ENCODE measurements at regions not wholly inside any gene's neighbourhood (a gene's known extent, or its start where the extent isn't known, plus 50 kb on each side); places are given as distances from the start of the nearest gene placed in this dataset.

- Histone ChIP-seq H4K20me1 (ENCODE audit: insufficient read depth, poor library complexity, severe bottlenecking) (no peaks in the 10 kb centered on the region), H3K27ac (no peak overlapping the region), H3K4me3 (no peak overlapping the region), H2AFZ (no peak overlapping the region), H3K9me2 (replicated peaks; ENCODE audit: insufficient read depth) (no peaks in the 10 kb centered on the region), H3K79me2 (no peaks in the 10 kb centered on the region), H3K4me1 (ENCODE audit: insufficient read depth) (no peaks in the 10 kb centered on the region), H3K36me3 (replicated peaks; ENCODE audit: insufficient read depth, low read depth) (no peaks in the 10 kb centered on the region), H3K9me3 (ENCODE audit: low read depth) (no peaks in the 10 kb centered on the region), H3K27me3 (no peaks in the 10 kb centered on the region), H3K4me2 (no peak overlapping the region)
- TF ChIP-seq CTCF (IDR thresholded peaks at IDR 0.05; ENCODE audit: poor library complexity) (no peak), EZH2 (IDR thresholded peaks at IDR 0.05; ENCODE audit: borderline replicate concordance) (no peak), EZH2phosphoT487 (IDR thresholded peaks at IDR 0.05; ENCODE audit: low read depth, severe bottlenecking, unreplicated experiment) (no peak)
- 76% methylated on average over 2 of the region's 2 CpGs for WGBS (ENCODE audit: low lambda C conversion rate, missing lambda C conversion rate)
- no peak for DNase-seq (ENCODE audit: low spot score)
These were observed 807.7 kb upstream of the SEL1L start for GRCh38 chr14:82341261-82341810.

- no peaks in the 10 kb centered on the region for H4K20me1 ChIP-seq (ENCODE audit: insufficient read depth, poor library complexity, severe bottlenecking)
- H3K4me3 ChIP-seq = no peak overlapping the region
- no peak overlapping the region for H2AFZ ChIP-seq
- H3K36me3 ChIP-seq (replicated peaks; ENCODE audit: insufficient read depth, low read depth) = no peaks in the 10 kb centered on the region
- no peak for TF ChIP-seq CTCF (IDR thresholded peaks at IDR 0.05; ENCODE audit: poor library complexity)
- no peak for TF ChIP-seq EZH2 (IDR thresholded peaks at IDR 0.05; ENCODE audit: borderline replicate concordance)
- no peak for TF ChIP-seq EZH2phosphoT487 (IDR thresholded peaks at IDR 0.05; ENCODE audit: low read depth, severe bottlenecking, unreplicated experiment)
- no peak overlapping the region for H3K4me2 ChIP-seq
- H3K27me3 ChIP-seq = no peaks in the 10 kb centered on the region
- DNase-seq (ENCODE audit: low spot score) = no peak
- H3K79me2 ChIP-seq = no peaks in the 10 kb centered on the region
- H3K9me3 ChIP-seq (ENCODE audit: low read depth) = no peaks in the 10 kb centered on the region
- no peaks in the 10 kb centered on the region for H3K4me1 ChIP-seq (ENCODE audit: insufficient read depth)
- no peaks in the 10 kb centered on the region for H3K9me2 ChIP-seq (replicated peaks; ENCODE audit: insufficient read depth)
- H3K27ac ChIP-seq = no peak overlapping the region
These were observed 808.9 kb upstream of the SEL1L start for GRCh38 chr14:82342596-82342995.

GRCh38 chr14:82345184-82345583 lies 811.5 kb upstream of the SEL1L start:
- no peaks in the 10 kb centered on the region for H3K36me3 ChIP-seq (replicated peaks; ENCODE audit: insufficient read depth, low read depth)

More at GRCh38 chr14:82345184-82345583, 811.5 kb upstream of the SEL1L start:
- no peak for DNase-seq (ENCODE audit: low spot score)
- Histone ChIP-seq H3K9me2 (replicated peaks; ENCODE audit: insufficient read depth) (no peaks in the 10 kb centered on the region), H3K4me3 (no peak overlapping the region), H3K4me2 (no peak overlapping the region), H2AFZ (no peak overlapping the region), H3K4me1 (ENCODE audit: insufficient read depth) (no peaks in the 10 kb centered on the region), H3K27me3 (no peaks in the 10 kb centered on the region), H3K9me3 (ENCODE audit: low read depth) (no peaks in the 10 kb centered on the region), H3K27ac (no peak overlapping the region), H4K20me1 (ENCODE audit: insufficient read depth, poor library complexity, severe bottlenecking) (no peaks in the 10 kb centered on the region), H3K79me2 (no peaks in the 10 kb centered on the region)
- TF ChIP-seq EZH2phosphoT487 (IDR thresholded peaks at IDR 0.05; ENCODE audit: low read depth, severe bottlenecking, unreplicated experiment) (no peak), EZH2 (IDR thresholded peaks at IDR 0.05; ENCODE audit: borderline replicate concordance) (no peak), CTCF (IDR thresholded peaks at IDR 0.05; ENCODE audit: poor library complexity) (no peak)
